ENCODE measurements at regions not wholly inside any gene's neighbourhood (a gene's known extent, or its start where the extent isn't known, plus 50 kb on each side); places are given as distances from the start of the nearest gene placed in this dataset.

DNA sequence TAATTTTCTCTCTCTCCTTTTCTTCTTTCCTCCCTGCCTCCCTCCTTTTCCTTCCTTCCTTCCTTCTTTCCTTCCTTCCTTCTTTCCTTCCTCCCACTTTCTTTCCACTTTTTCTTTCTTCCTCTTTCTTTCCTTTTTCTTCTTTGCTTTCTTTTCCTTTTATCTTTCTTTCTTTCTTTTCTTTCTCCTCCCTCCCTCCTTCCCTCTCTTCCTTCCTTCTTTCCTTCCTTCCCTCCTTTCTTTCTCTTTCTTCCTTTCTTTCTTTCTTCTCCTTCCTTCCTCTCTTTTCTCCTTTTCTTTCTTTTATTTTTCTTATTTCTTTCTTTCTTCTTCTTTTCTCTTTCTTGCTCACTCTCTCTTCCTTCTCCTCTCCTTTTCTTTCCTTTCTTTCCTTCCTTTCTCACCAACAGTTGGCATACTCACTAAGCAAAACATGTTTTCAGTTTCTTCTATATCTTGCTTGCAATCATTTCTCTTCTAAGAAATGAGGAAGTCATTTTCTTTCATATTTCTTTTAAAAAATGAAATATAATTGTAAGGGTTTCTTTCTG, 97.1 kb upstream of the MAF start:
- H4K91ac ChIP-seq (ENCODE audit: low read depth, low read length): no peak overlapping the region

GRCh38 chr16:79691007-79691406, 90.5 kb upstream of the MAF start:
- H3K4me1 ChIP-seq (ENCODE audit: control insufficient read depth in 1 of 2, insufficient read depth in 2 of 2, low read length in 2 of 2): no peaks in the 10 kb centered on the region
- no peak overlapping the region for H2AK5ac ChIP-seq (ENCODE audit: low read length)
- no peak overlapping the region for H3K18ac ChIP-seq (ENCODE audit: low read length)
- no peaks in the 10 kb centered on the region for H3K79me1 ChIP-seq (ENCODE audit: low read length)
- no peak for DNase-seq
- H3K36me3 ChIP-seq (ENCODE audit: control insufficient read depth in 1 of 2, insufficient read depth in 2 of 2, low read length in 2 of 2): no peaks in the 10 kb centered on the region
- peaks cover 1% of the 10 kb centered on the region for H3K9me3 ChIP-seq (ENCODE audit: insufficient read depth, low read depth, low read length)
- H2BK5ac ChIP-seq (ENCODE audit: low read depth, low read length, poor library complexity): no peak overlapping the region
- no peak overlapping the region for H2AFZ ChIP-seq (ENCODE audit: insufficient read depth, low read length, poor library complexity)
- H3K23ac ChIP-seq (ENCODE audit: low read length): no peak overlapping the region
- no peak overlapping the region for H3K27ac ChIP-seq (ENCODE audit: low read depth, low read length)
- H3K79me2 ChIP-seq (ENCODE audit: control insufficient read depth, insufficient read depth, low read length, poor library complexity): no peaks in the 10 kb centered on the region
- no peak overlapping the region for H3K14ac ChIP-seq (ENCODE audit: low read length)
- no peak overlapping the region for H3K4me2 ChIP-seq (ENCODE audit: low read length)
- WGBS (ENCODE audit: extremely low coverage, insufficient coverage, insufficient read length): no CpG with 5 or more reads among the region's 5 CpGs
- H3K9ac ChIP-seq (ENCODE audit: low read length): no peak overlapping the region
- no peak overlapping the region for H4K12ac ChIP-seq (ENCODE audit: low read depth, low read length)
- no peak overlapping the region for H3K4me3 ChIP-seq (ENCODE audit: low read depth, low read length)
- H2BK12ac ChIP-seq (ENCODE audit: low read length): no peak overlapping the region
- no peak overlapping the region for H3K4ac ChIP-seq (ENCODE audit: low read depth, low read length)
- no peaks in the 10 kb centered on the region for H3K27me3 ChIP-seq (ENCODE audit: insufficient read depth, low read length)
- H4K8ac ChIP-seq (ENCODE audit: low read depth, low read length): no peak overlapping the region
- H4K91ac ChIP-seq (ENCODE audit: low read depth, low read length): no peak overlapping the region
- H2BK120ac ChIP-seq (ENCODE audit: insufficient read depth, low read length, poor library complexity): no peak overlapping the region

More for the DNA sequence above, 97.1 kb upstream of the MAF start:
- H3K27me3 ChIP-seq (ENCODE audit: insufficient read depth, low read length): no peaks in the 10 kb centered on the region
- no peaks in the 10 kb centered on the region for H3K4me1 ChIP-seq (ENCODE audit: control insufficient read depth in 1 of 2, insufficient read depth in 2 of 2, low read length in 2 of 2)
- H2BK12ac ChIP-seq (ENCODE audit: low read length): no peak overlapping the region
- H3K4me2 ChIP-seq (ENCODE audit: low read length): no peak overlapping the region
- no peaks in the 10 kb centered on the region for H3K79me2 ChIP-seq (ENCODE audit: control insufficient read depth, insufficient read depth, low read length, poor library complexity)
- H2AFZ ChIP-seq (ENCODE audit: insufficient read depth, low read length, poor library complexity): no peak overlapping the region
- H3K18ac ChIP-seq (ENCODE audit: low read length): no peak overlapping the region
- H2BK120ac ChIP-seq (ENCODE audit: insufficient read depth, low read length, poor library complexity): no peak overlapping the region
- no peak overlapping the region for H3K27ac ChIP-seq (ENCODE audit: low read depth, low read length)
- H3K9me3 ChIP-seq (ENCODE audit: insufficient read depth, low read depth, low read length): no peaks in the 10 kb centered on the region
- no peak overlapping the region for H2BK5ac ChIP-seq (ENCODE audit: low read depth, low read length, poor library complexity)
- H4K12ac ChIP-seq (ENCODE audit: low read depth, low read length): no peak overlapping the region
- no peaks in the 10 kb centered on the region for H3K36me3 ChIP-seq (ENCODE audit: control insufficient read depth in 1 of 2, insufficient read depth in 2 of 2, low read length in 2 of 2)
- no peak overlapping the region for H3K9ac ChIP-seq (ENCODE audit: low read length)
- no peak overlapping the region for H3K23ac ChIP-seq (ENCODE audit: low read length)
- H3K14ac ChIP-seq (ENCODE audit: low read length): no peak overlapping the region
- no peak overlapping the region for H4K8ac ChIP-seq (ENCODE audit: low read depth, low read length)
- no peak overlapping the region for H3K4me3 ChIP-seq (ENCODE audit: low read depth, low read length)
- H3K79me1 ChIP-seq (ENCODE audit: low read length): no peaks in the 10 kb centered on the region
- no peak overlapping the region for H3K4ac ChIP-seq (ENCODE audit: low read depth, low read length)
- H2AK5ac ChIP-seq (ENCODE audit: low read length): no peak overlapping the region
- DNase-seq: no peak

GRCh38 chr16:79690159-79690558, 89.6 kb upstream of the MAF start:
- H4K91ac ChIP-seq (ENCODE audit: low read depth, low read length): no peak overlapping the region
- H2BK12ac ChIP-seq (ENCODE audit: low read length): no peak overlapping the region
- no peaks in the 10 kb centered on the region for H3K79me1 ChIP-seq (ENCODE audit: low read length)
- no peaks in the 10 kb centered on the region for H3K4me1 ChIP-seq (ENCODE audit: control insufficient read depth in 1 of 2, insufficient read depth in 2 of 2, low read length in 2 of 2)
- no peaks in the 10 kb centered on the region for H3K27me3 ChIP-seq (ENCODE audit: insufficient read depth, low read length)
- no peaks in the 10 kb centered on the region for H3K79me2 ChIP-seq (ENCODE audit: control insufficient read depth, insufficient read depth, low read length, poor library complexity)
- no peak overlapping the region for H2AK5ac ChIP-seq (ENCODE audit: low read length)
- H2BK5ac ChIP-seq (ENCODE audit: low read depth, low read length, poor library complexity): no peak overlapping the region
- H3K4me2 ChIP-seq (ENCODE audit: low read length): no peak overlapping the region
- no peak overlapping the region for H3K23ac ChIP-seq (ENCODE audit: low read length)
- H3K36me3 ChIP-seq (ENCODE audit: control insufficient read depth in 1 of 2, insufficient read depth in 2 of 2, low read length in 2 of 2): no peaks in the 10 kb centered on the region
- no CpG with 5 or more reads among the region's 4 CpGs for WGBS (ENCODE audit: extremely low coverage, insufficient coverage, insufficient read length)
- no peak overlapping the region for H3K27ac ChIP-seq (ENCODE audit: low read depth, low read length)
- no peak overlapping the region for H4K8ac ChIP-seq (ENCODE audit: low read depth, low read length)
- no peak overlapping the region for H3K4ac ChIP-seq (ENCODE audit: low read depth, low read length)
- peaks cover 1% of the 10 kb centered on the region for H3K9me3 ChIP-seq (ENCODE audit: insufficient read depth, low read depth, low read length)
- no peak overlapping the region for H2BK120ac ChIP-seq (ENCODE audit: insufficient read depth, low read length, poor library complexity)
- H3K9ac ChIP-seq (ENCODE audit: low read length): no peak overlapping the region
- no peak overlapping the region for H3K18ac ChIP-seq (ENCODE audit: low read length)
- H4K12ac ChIP-seq (ENCODE audit: low read depth, low read length): no peak overlapping the region
- H3K4me3 ChIP-seq (ENCODE audit: low read depth, low read length): no peak overlapping the region
- no peak overlapping the region for H2AFZ ChIP-seq (ENCODE audit: insufficient read depth, low read length, poor library complexity)
- H3K14ac ChIP-seq (ENCODE audit: low read length): no peak overlapping the region
- DNase-seq: no peak

GRCh38 chr16:79687249-79688130, 87.0 kb upstream of the MAF start:
- no peak overlapping the region for H2AFZ ChIP-seq (ENCODE audit: insufficient read depth, low read length, poor library complexity)
- WGBS (ENCODE audit: extremely low coverage, insufficient coverage, insufficient read length): 100% methylated on average over 1 of the region's 6 CpGs
- H2BK5ac ChIP-seq (ENCODE audit: low read depth, low read length, poor library complexity): no peak overlapping the region
- no peak overlapping the region for H2AK5ac ChIP-seq (ENCODE audit: low read length)
- H3K4me1 ChIP-seq (ENCODE audit: control insufficient read depth in 1 of 2, insufficient read depth in 2 of 2, low read length in 2 of 2): no peaks in the 10 kb centered on the region
- H3K27ac ChIP-seq (ENCODE audit: low read depth, low read length): no peak overlapping the region
- H2BK120ac ChIP-seq (ENCODE audit: insufficient read depth, low read length, poor library complexity): no peak overlapping the region
- H3K14ac ChIP-seq (ENCODE audit: low read length): no peak overlapping the region
- H3K9me3 ChIP-seq (ENCODE audit: insufficient read depth, low read depth, low read length): peaks cover 1% of the 10 kb centered on the region
- no peak overlapping the region for H3K4me3 ChIP-seq (ENCODE audit: low read depth, low read length)
- no peak overlapping the region for H3K9ac ChIP-seq (ENCODE audit: low read length)
- H4K8ac ChIP-seq (ENCODE audit: low read depth, low read length): no peak overlapping the region
- H4K91ac ChIP-seq (ENCODE audit: low read depth, low read length): no peak overlapping the region
- H3K36me3 ChIP-seq (ENCODE audit: control insufficient read depth in 1 of 2, insufficient read depth in 2 of 2, low read length in 2 of 2): no peaks in the 10 kb centered on the region
- no peak overlapping the region for H3K23ac ChIP-seq (ENCODE audit: low read length)
- no peak overlapping the region for H3K4ac ChIP-seq (ENCODE audit: low read depth, low read length)
- H3K79me1 ChIP-seq (ENCODE audit: low read length): no peaks in the 10 kb centered on the region
- H3K79me2 ChIP-seq (ENCODE audit: control insufficient read depth, insufficient read depth, low read length, poor library complexity): no peaks in the 10 kb centered on the region
- DNase-seq: no peak
- no peak overlapping the region for H3K4me2 ChIP-seq (ENCODE audit: low read length)
- no peak overlapping the region for H4K12ac ChIP-seq (ENCODE audit: low read depth, low read length)
- no peaks in the 10 kb centered on the region for H3K27me3 ChIP-seq (ENCODE audit: insufficient read depth, low read length)
- no peak overlapping the region for H3K18ac ChIP-seq (ENCODE audit: low read length)
- no peak overlapping the region for H2BK12ac ChIP-seq (ENCODE audit: low read length)

Data from trophoblast cell (in vitro differentiated cells and primary cell).